Fibroblast of mammary gland (primary cell): ENCODE measurements at regions not wholly inside any gene's neighbourhood (a gene's known extent, or its start where the extent isn't known, plus 50 kb on each side); places are given as distances from the start of the nearest gene placed in this dataset.

ENCODE experiments used
- DNase-seq: peaks from one replicate; pipeline ENCODE4 v3.0.0-alpha.2; 2010; ENCODE audit warnings: low read depth
- H3K4me3 ChIP-seq: 2 replicates; pipeline ENCODE4 v1.5.1; 2011; ENCODE audit warnings: low read depth, mild to moderate bottlenecking, low read length, moderate library complexity; ENCODE audit not compliant: control insufficient read depth
- TF ChIP-seq, protein P1 (sequence below): conservative IDR thresholded peaks from 2 replicates; pipeline ENCODE4 v1.5.1; 2011; ENCODE audit warnings: low read depth, low read length, inconsistent platforms; ENCODE audit not compliant: control insufficient read depth, insufficient read depth

DNA sequence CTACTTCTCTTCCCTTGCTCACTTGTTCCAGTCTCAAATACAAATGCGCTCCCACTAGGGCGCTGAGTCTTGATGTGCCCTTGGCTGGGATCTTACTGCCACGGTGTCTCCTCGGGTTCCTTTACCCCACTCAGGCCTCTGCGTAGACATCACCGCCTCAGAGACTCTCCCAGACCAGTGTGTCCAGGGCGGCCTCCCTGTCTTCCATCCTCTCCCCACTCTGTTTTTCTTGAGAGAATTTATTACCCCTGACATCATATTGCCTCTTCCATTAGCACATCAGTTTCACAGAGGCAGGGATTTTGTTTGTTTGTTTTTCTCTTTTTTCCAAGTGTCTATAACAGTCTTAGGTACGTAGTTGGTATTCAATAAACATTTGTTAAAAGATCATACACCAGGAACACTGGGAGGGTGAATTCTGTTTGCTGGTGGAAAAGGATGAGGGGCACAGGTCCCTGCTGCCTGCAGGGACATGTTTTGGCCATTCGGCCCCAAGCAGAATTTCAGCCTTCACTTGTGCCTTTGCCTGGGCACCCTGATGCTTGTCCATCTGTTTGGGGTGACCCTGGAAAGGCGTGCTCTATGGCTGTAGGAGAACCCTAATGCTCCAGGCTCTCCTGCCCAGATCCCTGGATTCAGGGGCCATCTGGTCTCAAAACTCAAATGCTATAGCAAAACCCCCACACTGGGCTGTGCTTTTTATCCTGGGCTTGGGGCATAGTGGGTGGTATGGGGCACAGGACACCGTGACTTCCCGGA lies 55.0 kb downstream of the RPL37A start:
- TF ChIP-seq, protein P1, sequence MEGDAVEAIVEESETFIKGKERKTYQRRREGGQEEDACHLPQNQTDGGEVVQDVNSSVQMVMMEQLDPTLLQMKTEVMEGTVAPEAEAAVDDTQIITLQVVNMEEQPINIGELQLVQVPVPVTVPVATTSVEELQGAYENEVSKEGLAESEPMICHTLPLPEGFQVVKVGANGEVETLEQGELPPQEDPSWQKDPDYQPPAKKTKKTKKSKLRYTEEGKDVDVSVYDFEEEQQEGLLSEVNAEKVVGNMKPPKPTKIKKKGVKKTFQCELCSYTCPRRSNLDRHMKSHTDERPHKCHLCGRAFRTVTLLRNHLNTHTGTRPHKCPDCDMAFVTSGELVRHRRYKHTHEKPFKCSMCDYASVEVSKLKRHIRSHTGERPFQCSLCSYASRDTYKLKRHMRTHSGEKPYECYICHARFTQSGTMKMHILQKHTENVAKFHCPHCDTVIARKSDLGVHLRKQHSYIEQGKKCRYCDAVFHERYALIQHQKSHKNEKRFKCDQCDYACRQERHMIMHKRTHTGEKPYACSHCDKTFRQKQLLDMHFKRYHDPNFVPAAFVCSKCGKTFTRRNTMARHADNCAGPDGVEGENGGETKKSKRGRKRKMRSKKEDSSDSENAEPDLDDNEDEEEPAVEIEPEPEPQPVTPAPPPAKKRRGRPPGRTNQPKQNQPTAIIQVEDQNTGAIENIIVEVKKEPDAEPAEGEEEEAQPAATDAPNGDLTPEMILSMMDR, result no peak
- no peak for DNase-seq
- H3K4me3 ChIP-seq, result no peak overlapping the region

DNA sequence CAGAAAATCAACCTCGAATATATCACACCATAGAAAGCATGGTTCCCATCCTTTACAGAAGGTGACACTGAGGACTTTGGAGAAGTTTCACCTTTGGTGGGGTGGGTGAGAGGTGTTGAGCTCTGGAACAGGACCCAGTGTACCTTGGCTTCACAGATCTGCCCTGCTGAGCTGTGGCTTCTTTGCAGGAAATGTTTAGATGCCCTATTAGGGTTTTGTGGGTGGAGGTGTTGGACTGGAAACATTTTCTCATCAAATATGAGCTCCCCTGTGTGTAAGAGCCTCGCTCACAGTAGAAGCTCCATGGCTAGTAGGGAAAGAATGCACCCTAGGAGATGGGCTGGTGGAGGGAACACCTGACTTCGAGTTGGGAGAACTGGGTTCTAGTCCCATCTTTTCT lies 55.6 kb downstream of the RPL37A start:
- no peak overlapping the region for H3K4me3 ChIP-seq
- no peak for DNase-seq
- TF ChIP-seq, protein P1, result no peak

DNA sequence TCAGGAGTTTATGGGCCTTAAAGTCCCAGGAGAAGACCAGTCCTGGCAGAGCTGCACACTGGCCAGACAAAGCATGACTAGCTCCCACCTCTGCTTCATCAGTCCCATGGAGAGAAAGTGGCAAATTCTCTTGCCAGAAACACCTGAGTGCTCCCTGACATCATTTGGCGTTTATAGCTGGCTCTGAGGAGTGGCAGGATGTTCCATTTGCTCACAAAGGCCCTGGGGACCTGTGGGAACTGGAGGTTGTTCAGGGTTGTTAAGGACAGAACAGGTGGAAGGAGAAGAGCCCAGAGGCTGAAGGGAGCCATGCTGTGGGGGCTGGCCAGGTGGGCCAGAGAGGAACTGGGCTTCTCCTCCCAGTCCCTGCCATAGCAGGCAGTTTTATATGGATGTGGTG lies 56.1 kb downstream of the RPL37A start:
- TF ChIP-seq, protein P1, result no peak
- no peak overlapping the region for H3K4me3 ChIP-seq
- no peak for DNase-seq

DNA sequence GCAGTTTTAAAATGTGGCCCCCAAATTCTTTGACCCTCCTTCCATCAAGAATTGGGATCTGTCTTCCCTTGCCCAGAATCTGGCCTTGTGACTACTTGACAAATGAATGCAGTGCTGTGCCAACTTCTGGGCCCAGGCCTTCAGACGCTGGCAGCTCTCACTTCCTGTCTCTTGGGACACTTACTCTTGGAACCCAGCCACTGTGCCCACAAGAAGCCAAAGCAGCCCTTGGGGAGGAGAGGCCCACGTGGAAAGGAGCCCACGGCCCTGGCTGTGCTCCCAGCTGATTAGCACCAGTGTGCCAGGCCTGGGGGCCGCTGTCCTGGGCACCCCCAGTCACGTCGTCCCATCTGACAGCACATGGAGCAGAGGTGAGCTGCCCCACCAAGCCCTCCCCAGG lies 56.6 kb downstream of the RPL37A start:
- no peak overlapping the region for H3K4me3 ChIP-seq
- DNase-seq, result no peak
- TF ChIP-seq, protein P1, result no peak

DNA sequence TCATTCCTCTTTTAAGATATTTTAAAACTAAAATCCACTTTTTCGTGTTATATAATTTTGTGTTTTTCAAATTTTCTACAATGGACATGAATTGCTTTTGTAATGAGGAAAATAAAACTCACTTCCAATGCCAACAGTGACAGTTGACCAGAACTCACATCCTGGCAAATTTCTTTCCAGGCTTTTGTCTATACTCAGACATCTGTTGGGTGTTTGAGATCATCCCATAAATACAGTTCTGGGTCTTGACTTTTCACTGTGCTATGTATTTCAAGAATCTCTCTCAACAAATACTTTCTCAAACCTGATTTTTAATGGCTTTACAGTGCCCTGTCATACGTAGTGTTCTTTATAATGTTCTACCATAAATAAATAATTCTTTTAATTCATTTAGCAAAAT lies 57.6 kb downstream of the RPL37A start:
- H3K4me3 ChIP-seq, result no peak overlapping the region
- no peak for DNase-seq
- TF ChIP-seq, protein P1, result no peak

DNA sequence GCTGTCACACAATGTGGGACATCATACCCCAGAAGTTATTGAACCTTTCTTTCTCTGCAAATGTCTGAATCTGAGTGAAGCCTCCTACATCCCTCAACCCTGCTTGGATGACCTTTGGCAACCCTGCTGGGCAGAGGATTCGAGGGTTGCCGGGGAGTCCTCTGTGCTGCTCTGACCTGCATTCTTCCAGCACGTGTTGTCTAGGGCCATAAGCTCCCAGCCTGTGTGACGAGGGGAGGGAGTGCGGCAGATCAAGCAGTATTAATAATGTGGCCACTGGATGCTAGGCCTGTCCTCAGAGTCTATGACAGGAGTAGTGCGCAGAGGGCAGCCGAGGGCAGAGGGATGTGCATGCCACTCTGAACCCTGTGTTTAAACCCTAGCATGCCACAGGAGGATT lies 58.8 kb downstream of the RPL37A start:
- TF ChIP-seq, protein P1, result no peak
- no peak overlapping the region for H3K4me3 ChIP-seq
- DNase-seq, result no peak
